ENCODE measurements at regions not wholly inside any gene's neighbourhood (a gene's known extent, or its start where the extent isn't known, plus 50 kb on each side); places are given as distances from the start of the nearest gene placed in this dataset.

DNA sequence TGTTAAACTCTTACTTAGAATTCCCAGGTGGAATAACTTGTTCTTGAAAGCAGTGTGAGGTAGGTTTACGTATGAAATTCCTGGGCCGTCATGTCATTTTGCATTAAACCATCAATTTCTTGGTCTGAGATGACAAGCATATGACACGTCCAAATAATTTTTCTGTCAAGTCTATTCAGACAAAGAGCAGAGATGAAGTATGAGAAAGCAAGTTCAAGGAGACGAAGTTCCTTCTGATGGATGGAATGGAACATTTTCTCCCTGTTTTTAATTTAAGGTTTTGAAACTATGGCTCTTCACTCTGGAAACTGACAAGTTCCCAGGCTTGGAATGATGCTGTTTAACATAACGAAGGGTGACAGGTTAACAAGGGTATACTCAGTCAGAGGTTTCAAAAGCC lies 252.8 kb upstream of the SFRP2 start:
- H3K4me3 ChIP-seq (ENCODE audit: low read depth, low read length): no peak overlapping the region
- H3K36me3 Mint-ChIP-seq (ENCODE audit: insufficient read depth, unreplicated experiment): no peaks in the 10 kb centered on the region
- peaks cover 4% of the 10 kb centered on the region for H3K27me3 Mint-ChIP-seq (ENCODE audit: insufficient read depth, unreplicated experiment)
- no TSS peak for BruUV-seq (replicated peaks)
- no peaks in the 10 kb centered on the region for H3K9me3 ChIP-seq
- H3K4me1 ChIP-seq: no peaks in the 10 kb centered on the region
- DNase-seq: no peak
- H3K36me3 ChIP-seq (ENCODE audit: control insufficient read depth, insufficient read depth, low read length): no peaks in the 10 kb centered on the region
- TF ChIP-seq, protein P1, sequence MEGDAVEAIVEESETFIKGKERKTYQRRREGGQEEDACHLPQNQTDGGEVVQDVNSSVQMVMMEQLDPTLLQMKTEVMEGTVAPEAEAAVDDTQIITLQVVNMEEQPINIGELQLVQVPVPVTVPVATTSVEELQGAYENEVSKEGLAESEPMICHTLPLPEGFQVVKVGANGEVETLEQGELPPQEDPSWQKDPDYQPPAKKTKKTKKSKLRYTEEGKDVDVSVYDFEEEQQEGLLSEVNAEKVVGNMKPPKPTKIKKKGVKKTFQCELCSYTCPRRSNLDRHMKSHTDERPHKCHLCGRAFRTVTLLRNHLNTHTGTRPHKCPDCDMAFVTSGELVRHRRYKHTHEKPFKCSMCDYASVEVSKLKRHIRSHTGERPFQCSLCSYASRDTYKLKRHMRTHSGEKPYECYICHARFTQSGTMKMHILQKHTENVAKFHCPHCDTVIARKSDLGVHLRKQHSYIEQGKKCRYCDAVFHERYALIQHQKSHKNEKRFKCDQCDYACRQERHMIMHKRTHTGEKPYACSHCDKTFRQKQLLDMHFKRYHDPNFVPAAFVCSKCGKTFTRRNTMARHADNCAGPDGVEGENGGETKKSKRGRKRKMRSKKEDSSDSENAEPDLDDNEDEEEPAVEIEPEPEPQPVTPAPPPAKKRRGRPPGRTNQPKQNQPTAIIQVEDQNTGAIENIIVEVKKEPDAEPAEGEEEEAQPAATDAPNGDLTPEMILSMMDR (IDR thresholded peaks at IDR 0.05; ENCODE audit: insufficient read depth in 1 of 2, low read depth in 1 of 2, low read length in 1 of 2, severe bottlenecking in 1 of 2, unreplicated experiment in 1 of 2): no peak
- H3K9me3 Mint-ChIP-seq (ENCODE audit: unreplicated experiment): no peaks in the 10 kb centered on the region
- no peak overlapping the region for H3K4me3 Mint-ChIP-seq (ENCODE audit: unreplicated experiment)
- no peak overlapping the region for H3K27ac Mint-ChIP-seq (ENCODE audit: unreplicated experiment)
- POLR2A ChIA-PET: no interaction called here
- no peaks in the 10 kb centered on the region for H3K4me1 Mint-ChIP-seq (ENCODE audit: low read depth, unreplicated experiment)
- intact Hi-C loops (cut with micrococcal nuclease; ENCODE audit: unreplicated experiment): no loop called here
- no peaks in the 10 kb centered on the region for H3K27me3 ChIP-seq (replicated peaks; ENCODE audit: control insufficient read depth, insufficient read depth, low read length)
- CTCF ChIA-PET: no interaction called here

DNA sequence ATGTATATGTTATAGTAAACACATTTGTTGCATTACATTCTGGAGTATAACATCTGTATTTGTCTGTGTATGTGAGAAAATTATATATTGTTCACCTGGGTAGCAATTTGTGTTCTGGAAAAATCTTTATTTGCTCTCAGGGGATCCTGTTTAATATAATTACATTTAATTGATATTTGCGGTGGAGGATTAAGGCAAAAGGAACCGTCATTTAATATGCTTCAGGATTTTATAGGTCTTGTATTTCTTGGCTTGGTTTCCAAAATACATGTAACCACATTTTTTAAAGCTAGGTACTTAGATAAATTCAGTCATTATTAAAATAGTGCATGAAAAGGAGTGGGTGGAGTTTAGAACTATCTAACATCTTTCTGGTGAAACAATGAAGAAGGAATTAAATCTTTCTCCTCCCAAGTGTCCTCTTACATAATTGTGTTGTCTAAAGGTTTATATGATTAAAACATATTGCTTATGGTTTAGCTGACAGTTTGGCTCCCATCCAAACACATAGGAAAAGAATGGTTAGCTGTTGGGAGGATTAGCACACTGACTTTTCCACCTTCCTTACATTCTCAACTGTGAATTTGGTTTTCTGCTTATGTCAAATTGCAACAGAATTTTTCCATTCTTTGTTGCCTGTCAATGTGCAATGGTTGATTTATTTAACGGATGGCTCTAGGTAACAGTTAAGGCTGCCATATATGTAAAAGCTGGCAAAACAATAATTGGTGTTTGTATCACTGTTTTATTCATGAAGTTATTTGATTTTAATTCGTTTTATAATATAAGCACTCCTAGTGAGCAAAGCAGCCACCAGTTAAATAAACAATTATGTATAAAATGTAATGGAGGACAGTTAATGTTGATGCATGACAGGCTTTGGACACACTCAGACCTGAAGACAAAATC lies 250.8 kb upstream of the SFRP2 start:
- Histone ChIP-seq H3K4me3 (ENCODE audit: low read depth, low read length) (no peak overlapping the region), H3K4me1 (no peaks in the 10 kb centered on the region), H3K9me3 (no peaks in the 10 kb centered on the region), H3K27me3 (replicated peaks; ENCODE audit: control insufficient read depth, insufficient read depth, low read length) (no peaks in the 10 kb centered on the region), H3K36me3 (ENCODE audit: control insufficient read depth, insufficient read depth, low read length) (no peaks in the 10 kb centered on the region)
- intact Hi-C loops (cut with micrococcal nuclease; ENCODE audit: unreplicated experiment): no loop called here
- Mint-ChIP-seq H3K36me3 (ENCODE audit: insufficient read depth, unreplicated experiment) (no peaks in the 10 kb centered on the region), H3K4me3 (ENCODE audit: unreplicated experiment) (no peak overlapping the region), H3K4me1 (ENCODE audit: low read depth, unreplicated experiment) (no peaks in the 10 kb centered on the region), H3K9me3 (ENCODE audit: unreplicated experiment) (no peaks in the 10 kb centered on the region), H3K27ac (ENCODE audit: unreplicated experiment) (no peak overlapping the region), H3K27me3 (ENCODE audit: insufficient read depth, unreplicated experiment) (peaks cover 11% of the 10 kb centered on the region)
- CTCF ChIA-PET: no interaction called here
- POLR2A ChIA-PET: no interaction called here
- TF ChIP-seq, protein P1 (IDR thresholded peaks at IDR 0.05; ENCODE audit: insufficient read depth in 1 of 2, low read depth in 1 of 2, low read length in 1 of 2, severe bottlenecking in 1 of 2, unreplicated experiment in 1 of 2): no peak
- DNase-seq: no peak
- BruUV-seq (replicated peaks): no TSS peak

DNA sequence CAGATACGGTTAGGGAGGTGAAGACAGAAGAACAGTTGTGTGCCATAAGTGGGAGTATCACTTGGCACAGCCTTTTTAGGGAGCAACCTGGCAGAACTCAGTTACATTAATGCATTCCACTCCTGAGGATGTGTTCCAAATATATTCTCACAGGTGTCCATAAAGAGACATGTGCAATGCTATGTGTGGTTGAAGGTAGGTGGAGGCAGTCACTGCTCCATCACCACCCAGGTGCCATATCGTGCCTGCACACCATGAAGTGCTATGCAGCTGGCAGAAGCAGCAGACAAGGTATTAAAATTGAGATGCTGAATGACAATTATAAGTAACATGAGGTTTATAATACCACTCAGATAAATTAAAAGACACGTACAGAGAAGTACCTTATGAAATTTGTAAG lies 248.0 kb upstream of the SFRP2 start:
- ChIA-PET CTCF (no interaction called here), POLR2A (no interaction called here)
- H3K27me3 Mint-ChIP-seq (ENCODE audit: insufficient read depth, unreplicated experiment): peaks cover 11% of the 10 kb centered on the region

More for the DNA sequence above, 248.0 kb upstream of the SFRP2 start:
- no peaks in the 10 kb centered on the region for H3K9me3 Mint-ChIP-seq (ENCODE audit: unreplicated experiment)
- DNase-seq: no peak
- TF ChIP-seq, protein P1 (IDR thresholded peaks at IDR 0.05; ENCODE audit: insufficient read depth in 1 of 2, low read depth in 1 of 2, low read length in 1 of 2, severe bottlenecking in 1 of 2, unreplicated experiment in 1 of 2): no peak
- no peak overlapping the region for H3K4me3 Mint-ChIP-seq (ENCODE audit: unreplicated experiment)
- H3K36me3 Mint-ChIP-seq (ENCODE audit: insufficient read depth, unreplicated experiment): no peaks in the 10 kb centered on the region
- H3K4me3 ChIP-seq (ENCODE audit: low read depth, low read length): no peak overlapping the region
- no peaks in the 10 kb centered on the region for H3K36me3 ChIP-seq (ENCODE audit: control insufficient read depth, insufficient read depth, low read length)
- BruUV-seq (replicated peaks): no TSS peak
- intact Hi-C loops (cut with micrococcal nuclease; ENCODE audit: unreplicated experiment): no loop called here
- H3K27ac Mint-ChIP-seq (ENCODE audit: unreplicated experiment): no peak overlapping the region
- no peaks in the 10 kb centered on the region; the same call in 1 of the 2 replicates for H3K9me3 ChIP-seq
- H3K4me1 Mint-ChIP-seq (ENCODE audit: low read depth, unreplicated experiment): no peaks in the 10 kb centered on the region
- H3K27me3 ChIP-seq (replicated peaks; ENCODE audit: control insufficient read depth, insufficient read depth, low read length): no peaks in the 10 kb centered on the region
- H3K4me1 ChIP-seq: no peaks in the 10 kb centered on the region

Measured in Caco-2 (cell line).